Glutamatergic neuron (in vitro differentiated cells): ENCODE measurements at regions not wholly inside any gene's neighbourhood (a gene's known extent, or its start where the extent isn't known, plus 50 kb on each side); places are given as distances from the start of the nearest gene placed in this dataset.

ENCODE experiments used
- DNase-seq: peaks from one replicate; pipeline ENCODE4 v3.0.0; 2022
- H3K27ac Mint-ChIP-seq: one replicate; pipeline ENCODE4 v1.8.0; 2020; ENCODE audit warnings: mild to moderate bottlenecking, mixed read lengths, inconsistent platforms; ENCODE audit not compliant: unreplicated experiment
- H3K27me3 Mint-ChIP-seq: one replicate; pipeline ENCODE4 v1.8.0; 2020; ENCODE audit warnings: mild to moderate bottlenecking, moderate library complexity, mixed read lengths, inconsistent platforms; ENCODE audit not compliant: unreplicated experiment
- H3K36me3 Mint-ChIP-seq: one replicate; pipeline ENCODE4 v1.8.0; 2020; ENCODE audit warnings: mild to moderate bottlenecking, mixed read lengths, inconsistent platforms; ENCODE audit not compliant: unreplicated experiment
- H3K4me1 Mint-ChIP-seq: one replicate; pipeline ENCODE4 v1.8.0; 2020; ENCODE audit warnings: mild to moderate bottlenecking, low read depth, mixed read lengths, inconsistent platforms; ENCODE audit not compliant: unreplicated experiment
- H3K4me3 Mint-ChIP-seq: one replicate; pipeline ENCODE4 v1.8.0; 2020; ENCODE audit warnings: mild to moderate bottlenecking, mixed read lengths, inconsistent platforms; ENCODE audit not compliant: unreplicated experiment
- H3K9me3 Mint-ChIP-seq: one replicate; pipeline ENCODE4 v1.8.0; 2020; ENCODE audit warnings: mild to moderate bottlenecking, moderate library complexity, mixed read lengths, inconsistent platforms; ENCODE audit not compliant: unreplicated experiment
- CTCF ChIP-seq: fragments of 200-600 bp; sonication (generic); IDR thresholded peaks from one replicate; pipeline ENCODE4 v1.5.0; 2021; ENCODE audit not compliant: partially characterized antibody, unreplicated experiment

DNA sequence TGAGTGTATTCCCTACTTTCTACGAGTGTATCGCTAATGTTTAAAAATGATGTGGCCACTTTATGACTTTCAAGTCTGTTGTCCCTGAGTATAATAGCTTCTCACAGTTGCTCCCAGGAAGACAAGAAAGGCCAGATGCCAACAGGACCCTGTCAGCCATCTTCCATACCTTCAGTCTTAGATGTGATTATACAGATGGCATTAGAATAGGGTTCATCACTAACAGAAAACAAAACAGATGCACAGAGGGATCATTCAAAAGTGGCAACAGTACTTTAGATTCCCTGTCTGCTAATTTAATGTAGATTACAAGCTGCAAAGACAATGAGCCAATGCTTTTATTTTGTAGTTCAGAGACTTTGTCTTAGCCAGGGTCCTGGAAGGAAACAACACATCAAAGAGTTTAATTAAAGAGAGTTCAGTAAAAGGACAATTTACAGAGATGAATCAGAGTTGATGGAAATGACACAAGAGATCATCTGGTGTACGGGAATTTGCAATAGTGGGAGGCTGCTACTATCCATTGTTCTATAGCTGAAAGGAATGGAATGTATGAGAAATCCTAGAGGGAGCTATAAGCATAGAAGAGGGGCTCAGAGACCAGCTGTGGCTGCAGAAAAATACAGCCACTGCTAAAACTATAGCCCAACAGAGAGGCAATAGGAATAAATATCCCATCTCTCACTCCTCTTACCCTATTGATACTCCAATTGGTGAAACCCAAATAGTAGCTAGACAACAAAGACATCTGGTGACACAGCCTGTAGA lies 393.7 kb upstream of the SMC2 start:
- Mint-ChIP-seq H3K27me3 (no peaks in the 10 kb centered on the region), H3K4me3 (no peak overlapping the region), H3K4me1 (no peaks in the 10 kb centered on the region), H3K9me3 (no peaks in the 10 kb centered on the region), H3K27ac (no peak overlapping the region), H3K36me3 (no peaks in the 10 kb centered on the region)
- DNase-seq: no peak
- no peak for TF ChIP-seq CTCF

DNA sequence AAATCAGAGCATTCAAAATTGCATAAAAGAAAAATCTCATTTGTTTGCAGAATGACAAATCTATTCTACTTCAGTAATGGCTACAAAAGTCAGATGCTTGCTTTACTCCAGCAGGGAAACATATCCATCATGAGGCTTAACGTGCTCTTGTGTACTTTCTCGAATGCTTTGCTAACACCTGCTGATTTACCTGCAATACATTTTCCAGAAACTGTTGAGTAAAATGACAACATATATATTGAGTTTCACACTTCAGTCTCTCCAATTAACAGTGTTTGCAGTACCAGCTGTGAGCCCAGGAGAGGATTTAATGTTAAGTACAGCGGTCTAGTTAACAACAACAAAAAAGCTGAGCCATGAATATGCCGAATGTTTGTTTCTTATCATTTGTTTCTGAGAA lies 391.5 kb upstream of the SMC2 start:
- Mint-ChIP-seq H3K9me3 (no peaks in the 10 kb centered on the region), H3K27ac (no peak overlapping the region), H3K36me3 (no peaks in the 10 kb centered on the region), H3K27me3 (no peaks in the 10 kb centered on the region), H3K4me3 (no peak overlapping the region), H3K4me1 (no peaks in the 10 kb centered on the region)
- no peak for DNase-seq
- no peak for TF ChIP-seq CTCF

GRCh38 chr9:103707181-103707580 lies 386.9 kb upstream of the SMC2 start:
- H3K9me3 Mint-ChIP-seq: peaks cover 2% of the 10 kb centered on the region
- no peaks in the 10 kb centered on the region for H3K4me1 Mint-ChIP-seq
- no peak overlapping the region for H3K4me3 Mint-ChIP-seq
- H3K36me3 Mint-ChIP-seq: no peaks in the 10 kb centered on the region
- no peak overlapping the region for H3K27ac Mint-ChIP-seq
- no peaks in the 10 kb centered on the region for H3K27me3 Mint-ChIP-seq
- TF ChIP-seq CTCF: no peak
- DNase-seq: no peak

DNA sequence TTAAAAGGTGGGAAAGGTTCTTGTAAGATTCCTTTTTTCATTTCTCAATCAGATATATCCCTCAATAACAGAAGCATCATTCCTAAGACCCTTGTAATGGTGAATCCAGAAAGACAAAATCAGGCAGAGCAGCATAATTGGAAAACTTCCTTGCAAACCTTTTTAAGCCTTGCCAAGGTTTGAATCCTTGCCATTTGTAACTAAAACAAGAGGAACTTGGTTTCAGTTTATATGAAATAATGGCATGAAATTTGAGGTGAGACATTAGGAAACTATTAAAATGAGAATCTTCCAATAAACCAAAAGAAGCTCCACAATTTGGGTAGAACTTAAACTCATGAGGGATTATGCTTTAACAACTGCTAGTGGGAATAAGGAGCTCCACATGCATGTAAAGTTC lies 384.7 kb upstream of the SMC2 start:
- no peaks in the 10 kb centered on the region for H3K4me1 Mint-ChIP-seq
- TF ChIP-seq CTCF: no peak
- no peak for DNase-seq
- H3K4me3 Mint-ChIP-seq: no peak overlapping the region
- H3K27ac Mint-ChIP-seq: no peak overlapping the region
- no peaks in the 10 kb centered on the region for H3K36me3 Mint-ChIP-seq
- peaks cover 2% of the 10 kb centered on the region for H3K9me3 Mint-ChIP-seq
- no peaks in the 10 kb centered on the region for H3K27me3 Mint-ChIP-seq

DNA sequence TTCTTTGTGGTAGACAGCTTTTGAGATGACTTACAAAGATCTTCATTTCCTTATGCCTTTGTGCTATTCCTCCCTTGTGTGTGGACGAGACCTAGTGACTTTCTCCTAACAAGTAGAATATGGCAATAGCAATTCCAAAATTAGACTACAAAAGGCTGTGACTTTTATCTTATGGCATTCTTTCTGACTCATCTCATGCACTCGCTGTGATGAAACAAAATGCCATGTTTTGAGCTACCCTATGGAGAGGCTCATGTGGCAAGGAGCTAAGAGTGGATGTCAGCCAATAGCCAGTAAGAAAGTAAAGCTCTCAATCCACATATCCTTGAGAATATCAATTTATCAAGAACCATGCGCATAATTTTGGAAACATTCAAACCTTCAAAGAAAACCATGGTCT lies 380.5 kb upstream of the SMC2 start:
- no peak overlapping the region for H3K4me3 Mint-ChIP-seq
- no peak for TF ChIP-seq CTCF
- H3K36me3 Mint-ChIP-seq: no peaks in the 10 kb centered on the region
- no peak overlapping the region for H3K27ac Mint-ChIP-seq
- H3K9me3 Mint-ChIP-seq: peaks cover 1% of the 10 kb centered on the region
- H3K4me1 Mint-ChIP-seq: no peaks in the 10 kb centered on the region
- peaks cover 2% of the 10 kb centered on the region for H3K27me3 Mint-ChIP-seq
- DNase-seq: no peak
